Lower lobe of right lung (tissue), 2 donors: ENCODE measurements at regions not wholly inside any gene's neighbourhood (a gene's known extent, or its start where the extent isn't known, plus 50 kb on each side); places are given as distances from the start of the nearest gene placed in this dataset.

ENCODE experiments used
- ATAC-seq, 2 donors: fragments of 200-7000 bp; cut with Tn5 transposase; one replicate each; pipeline ENCODE4 v1.9.1; 2020 to 2022; ENCODE audit warnings: mild to moderate bottlenecking in 2 of 2, moderate library complexity in 2 of 2
- DNase-seq: peaks from one replicate; pipeline ENCODE4 v3.0.0-alpha.2; 2020
- H3K27ac ChIP-seq: fragments of 200-600 bp; one replicate; pipeline ENCODE4 v1.8.0; 2022
- H3K27me3 ChIP-seq: fragments of 200-600 bp; one replicate; pipeline ENCODE4 v1.8.0; 2022; ENCODE audit warnings: low read depth
- H3K36me3 ChIP-seq: fragments of 200-600 bp; one replicate; pipeline ENCODE4 v1.8.0; 2022; ENCODE audit warnings: mild to moderate bottlenecking
- H3K4me1 ChIP-seq: fragments of 200-600 bp; one replicate; pipeline ENCODE4 v1.8.0; 2022
- H3K4me3 ChIP-seq: fragments of 200-600 bp; one replicate; pipeline ENCODE4 v1.8.0; 2022; ENCODE audit warnings: mild to moderate bottlenecking
- H3K9me3 ChIP-seq: fragments of 200-600 bp; one replicate; pipeline ENCODE4 v1.8.0; 2022
- CTCF ChIP-seq: fragments of 200-600 bp; IDR thresholded peaks from one replicate; pipeline ENCODE4 v1.8.0; 2022; ENCODE audit warnings: antibody characterized with exemption, mild to moderate bottlenecking
- intact Hi-C: fragments of 100-400 bp; cut with DNase I; formaldehyde crosslinking; loops from one replicate; pipeline ENCODE4 v1.11.0; 2022
- donor health status: DM: no; HTN: yes; CAD: no; lungs with severe emphysema.

- H3K27me3 ChIP-seq: no peaks in the 10 kb centered on the region
- TF ChIP-seq CTCF: no peak
- H3K4me1 ChIP-seq: no peaks in the 10 kb centered on the region
- H3K9me3 ChIP-seq: no peaks in the 10 kb centered on the region
- ATAC-seq (no peak), DNase-seq (no peak)
- no peak overlapping the region for H3K27ac ChIP-seq
- H3K4me3 ChIP-seq: no peak overlapping the region
- intact Hi-C loops: no loop called here
- H3K36me3 ChIP-seq: no peaks in the 10 kb centered on the region
Observed at GRCh38 chr11:91694331-91694730, 530.3 kb upstream of the FAT3 start.

GRCh38 chr11:91691872-91692271, 532.7 kb upstream of the FAT3 start:
- H3K4me1 ChIP-seq: no peaks in the 10 kb centered on the region
- DNase-seq (no peak), ATAC-seq (no peak)
- no peak overlapping the region for H3K4me3 ChIP-seq
- H3K27ac ChIP-seq: no peak overlapping the region
- H3K27me3 ChIP-seq: no peaks in the 10 kb centered on the region
- no peaks in the 10 kb centered on the region for H3K9me3 ChIP-seq
- no peak for TF ChIP-seq CTCF
- H3K36me3 ChIP-seq: no peaks in the 10 kb centered on the region
- intact Hi-C loops: no loop called here

GRCh38 chr11:91688672-91689071, 535.9 kb upstream of the FAT3 start:
- Histone ChIP-seq H3K27me3 (no peaks in the 10 kb centered on the region), H3K9me3 (no peaks in the 10 kb centered on the region), H3K4me1 (no peaks in the 10 kb centered on the region), H3K36me3 (no peaks in the 10 kb centered on the region), H3K4me3 (no peak overlapping the region), H3K27ac (no peak overlapping the region)
- no peak for ATAC-seq
- TF ChIP-seq CTCF: no peak
- no peak for DNase-seq
- intact Hi-C loops: no loop called here

GRCh38 chr11:91686700-91687099, 537.9 kb upstream of the FAT3 start:
- Histone ChIP-seq H3K27ac (no peak overlapping the region), H3K4me3 (no peak overlapping the region), H3K4me1 (no peaks in the 10 kb centered on the region), H3K36me3 (no peaks in the 10 kb centered on the region), H3K27me3 (no peaks in the 10 kb centered on the region), H3K9me3 (no peaks in the 10 kb centered on the region)
- TF ChIP-seq CTCF: no peak
- no peak for ATAC-seq
- intact Hi-C loops: no loop called here
- DNase-seq: no peak

- TF ChIP-seq CTCF: no peak
- DNase-seq (no peak), ATAC-seq (no peak)
- Histone ChIP-seq H3K4me1 (no peaks in the 10 kb centered on the region), H3K9me3 (no peaks in the 10 kb centered on the region), H3K36me3 (no peaks in the 10 kb centered on the region), H3K4me3 (no peak overlapping the region), H3K27ac (no peak overlapping the region), H3K27me3 (no peaks in the 10 kb centered on the region)
- intact Hi-C loops: no loop called here
Observed at GRCh38 chr11:91686281-91686680, 538.3 kb upstream of the FAT3 start.

GRCh38 chr11:91673705-91674104, 550.9 kb upstream of the FAT3 start:
- DNase-seq (no peak), ATAC-seq (no peak)
- intact Hi-C loops: no loop called here
- Histone ChIP-seq H3K27me3 (no peaks in the 10 kb centered on the region), H3K4me3 (no peak overlapping the region), H3K9me3 (no peaks in the 10 kb centered on the region), H3K36me3 (no peaks in the 10 kb centered on the region), H3K4me1 (no peaks in the 10 kb centered on the region), H3K27ac (no peak overlapping the region)
- no peak for TF ChIP-seq CTCF
